AG04449 (cell line): ENCODE measurements at regions not wholly inside any gene's neighbourhood (a gene's known extent, or its start where the extent isn't known, plus 50 kb on each side); places are given as distances from the start of the nearest gene placed in this dataset.

Experiments
- CTCF ChIA-PET: fragments of 350-600 bp; formaldehyde crosslinking; extraction: SDS; loops from one replicate; lab custom pipeline; 2021; ENCODE audit warnings: antibody characterized with exemption; lab: Yijun Ruan, JAX
- POLR2A ChIA-PET: fragments of 400-600, 350-600 bp; formaldehyde crosslinking; extraction: SDS; loops from one replicate; lab custom pipeline; 2020; ENCODE audit warnings: antibody characterized with exemption, inconsistent platforms; lab: Yijun Ruan, JAX
- DNase-seq: peaks from one replicate; pipeline ENCODE4 v3.0.0-alpha.2; 2010; ENCODE audit warnings: low read depth, low spot score
- H3K4me3 ChIP-seq: 2 replicates; pipeline ENCODE4 v1.5.1; 2011; ENCODE audit warnings: low read depth, mild to moderate bottlenecking, control low read depth, low read length
- TF ChIP-seq, protein P1 (sequence below): IDR thresholded peaks from one replicate; pipeline ENCODE4 v1.5.1; 2011; ENCODE audit warnings: mild to moderate bottlenecking, moderate library complexity, low read length, control low read depth, inconsistent platforms; ENCODE audit not compliant: insufficient read depth; ENCODE audit errors: missing control alignments

DNA sequence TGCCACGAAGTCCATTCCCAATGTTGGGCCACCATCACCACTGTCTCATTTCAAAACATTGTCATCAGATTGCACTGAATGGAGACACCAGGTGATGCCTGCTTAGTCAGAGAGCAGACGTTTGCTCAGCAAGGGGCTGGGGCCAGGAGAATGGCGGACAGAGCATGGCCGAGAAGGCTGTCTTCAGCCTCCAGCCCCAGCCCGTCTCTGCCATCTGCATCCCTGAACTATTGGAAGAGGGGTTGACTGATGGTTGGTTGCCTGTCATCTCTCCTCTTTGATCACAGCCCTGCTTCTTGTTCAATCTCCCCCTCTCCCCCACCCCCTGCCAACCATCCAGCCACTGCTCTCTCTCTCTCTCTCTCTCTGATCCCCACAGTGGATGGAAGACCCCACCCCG, 140.9 kb downstream of the SHOX start:
- DNase-seq, result no peak
- no peak overlapping the region for H3K4me3 ChIP-seq
- ChIA-PET POLR2A (no interaction called here), CTCF (no interaction called here)
- TF ChIP-seq, protein P1, sequence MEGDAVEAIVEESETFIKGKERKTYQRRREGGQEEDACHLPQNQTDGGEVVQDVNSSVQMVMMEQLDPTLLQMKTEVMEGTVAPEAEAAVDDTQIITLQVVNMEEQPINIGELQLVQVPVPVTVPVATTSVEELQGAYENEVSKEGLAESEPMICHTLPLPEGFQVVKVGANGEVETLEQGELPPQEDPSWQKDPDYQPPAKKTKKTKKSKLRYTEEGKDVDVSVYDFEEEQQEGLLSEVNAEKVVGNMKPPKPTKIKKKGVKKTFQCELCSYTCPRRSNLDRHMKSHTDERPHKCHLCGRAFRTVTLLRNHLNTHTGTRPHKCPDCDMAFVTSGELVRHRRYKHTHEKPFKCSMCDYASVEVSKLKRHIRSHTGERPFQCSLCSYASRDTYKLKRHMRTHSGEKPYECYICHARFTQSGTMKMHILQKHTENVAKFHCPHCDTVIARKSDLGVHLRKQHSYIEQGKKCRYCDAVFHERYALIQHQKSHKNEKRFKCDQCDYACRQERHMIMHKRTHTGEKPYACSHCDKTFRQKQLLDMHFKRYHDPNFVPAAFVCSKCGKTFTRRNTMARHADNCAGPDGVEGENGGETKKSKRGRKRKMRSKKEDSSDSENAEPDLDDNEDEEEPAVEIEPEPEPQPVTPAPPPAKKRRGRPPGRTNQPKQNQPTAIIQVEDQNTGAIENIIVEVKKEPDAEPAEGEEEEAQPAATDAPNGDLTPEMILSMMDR, result no peak

DNA sequence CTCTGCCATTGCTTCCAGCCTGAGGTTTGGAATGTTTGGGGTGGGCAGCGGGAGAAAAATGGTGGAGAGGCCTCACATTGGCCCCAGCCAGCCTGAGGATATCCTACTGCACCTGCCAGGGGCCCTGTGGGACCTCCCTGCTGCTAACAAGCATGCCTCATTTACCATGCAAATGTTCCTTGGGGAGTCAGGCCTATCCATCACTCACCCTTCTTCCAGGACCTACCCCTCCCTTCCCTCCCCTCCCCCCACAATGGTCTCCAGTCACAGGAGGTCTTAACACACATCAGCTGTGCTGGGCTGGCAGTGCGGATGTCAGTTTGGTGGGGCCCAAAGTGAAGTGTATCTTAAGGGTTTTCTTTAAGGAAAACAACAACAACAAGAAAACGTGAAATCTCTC, 139.2 kb downstream of the SHOX start:
- CTCF ChIA-PET, result no interaction called here
- no peak overlapping the region for H3K4me3 ChIP-seq
- no peak for DNase-seq
- TF ChIP-seq, protein P1, result no peak
- POLR2A ChIA-PET, result no interaction called here

DNA sequence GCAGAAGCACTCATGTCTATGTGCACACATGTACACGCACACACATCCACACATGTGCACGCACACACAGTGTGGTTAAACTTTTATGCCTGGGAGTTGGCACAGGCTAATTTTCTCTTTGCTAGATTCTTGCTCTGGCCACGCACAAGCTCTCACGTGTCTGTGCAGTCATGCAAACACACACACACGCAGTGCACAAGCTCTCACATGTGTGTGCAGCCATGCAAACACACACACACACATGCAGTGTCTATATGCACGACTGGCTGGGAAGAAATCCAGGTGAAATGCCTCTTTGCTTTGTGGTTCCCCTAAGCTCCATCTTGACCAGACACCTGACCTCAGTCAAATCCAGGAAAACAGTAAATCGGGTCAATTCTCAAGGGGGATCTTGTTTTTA, 138.0 kb downstream of the SHOX start:
- POLR2A ChIA-PET, result no interaction called here
- no peak overlapping the region for H3K4me3 ChIP-seq
- DNase-seq, result no peak
- TF ChIP-seq, protein P1, result no peak
- CTCF ChIA-PET, result no interaction called here

DNA sequence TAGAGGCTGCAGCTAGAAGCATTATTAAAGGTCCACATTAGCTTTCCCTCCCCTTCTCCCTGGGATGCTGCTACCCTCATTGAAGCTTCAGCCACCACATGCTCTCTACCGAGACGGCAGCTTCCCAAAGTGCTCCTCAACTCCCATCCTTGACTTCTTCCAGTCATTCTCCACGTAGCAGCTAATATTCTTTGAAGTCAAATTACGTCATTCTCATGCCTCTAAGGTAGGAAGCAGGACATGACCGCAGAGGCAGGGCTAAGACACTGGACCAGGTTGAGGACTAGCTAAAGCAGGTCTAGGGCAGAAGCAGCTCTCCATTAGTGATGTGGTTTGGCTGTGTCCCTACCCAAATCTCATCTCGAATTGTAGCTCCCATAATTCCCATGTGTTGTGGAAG, 128.3 kb downstream of the SHOX start:
- H3K4me3 ChIP-seq, result no peak overlapping the region
- ChIA-PET POLR2A (no interaction called here), CTCF (no interaction called here)
- TF ChIP-seq, protein P1, result no peak
- DNase-seq, result no peak

DNA sequence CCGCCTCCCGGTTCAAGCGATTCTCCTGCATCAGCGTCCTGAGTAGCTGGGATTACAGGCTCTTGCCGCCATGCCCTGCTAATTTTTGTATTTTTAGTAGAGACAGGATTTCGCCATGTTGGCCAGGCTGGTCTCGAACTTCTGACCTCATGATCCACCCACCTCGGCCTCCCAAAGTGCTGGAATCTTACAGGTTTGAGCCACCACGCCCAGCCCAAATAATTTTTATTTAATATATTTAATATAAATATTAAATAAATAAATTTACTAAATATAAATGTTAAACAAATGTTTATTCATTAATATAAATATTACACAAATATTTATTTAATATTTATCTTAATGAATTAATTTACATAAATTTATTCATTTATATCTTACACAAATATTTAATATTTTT, 120.2 kb downstream of the SHOX start:
- no peak for DNase-seq
- H3K4me3 ChIP-seq, result no peak overlapping the region
- ChIA-PET CTCF (no interaction called here), POLR2A (no interaction called here)
- TF ChIP-seq, protein P1, result no peak

DNA sequence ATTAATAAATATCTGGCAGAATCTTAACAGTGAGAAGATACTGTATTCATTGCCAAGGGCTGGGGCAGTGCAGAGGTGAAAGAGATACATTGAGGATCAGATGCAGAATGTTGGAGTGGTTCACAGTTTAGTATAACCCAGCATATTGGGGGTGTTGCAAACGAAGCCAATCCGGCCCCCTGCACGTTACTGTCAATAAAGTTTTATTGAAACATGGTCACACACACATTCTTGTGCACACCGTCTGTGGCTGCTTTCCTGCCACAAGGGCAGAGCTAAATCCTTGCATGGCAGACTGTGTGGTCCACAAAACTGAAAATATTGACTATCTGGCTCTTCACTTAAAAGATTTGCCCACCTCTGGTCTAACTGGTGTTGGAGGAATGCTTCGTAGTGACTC, 119.7 kb downstream of the SHOX start:
- TF ChIP-seq, protein P1, result no peak
- no peak overlapping the region for H3K4me3 ChIP-seq
- ChIA-PET POLR2A (no interaction called here), CTCF (no interaction called here)
- no peak for DNase-seq

DNA sequence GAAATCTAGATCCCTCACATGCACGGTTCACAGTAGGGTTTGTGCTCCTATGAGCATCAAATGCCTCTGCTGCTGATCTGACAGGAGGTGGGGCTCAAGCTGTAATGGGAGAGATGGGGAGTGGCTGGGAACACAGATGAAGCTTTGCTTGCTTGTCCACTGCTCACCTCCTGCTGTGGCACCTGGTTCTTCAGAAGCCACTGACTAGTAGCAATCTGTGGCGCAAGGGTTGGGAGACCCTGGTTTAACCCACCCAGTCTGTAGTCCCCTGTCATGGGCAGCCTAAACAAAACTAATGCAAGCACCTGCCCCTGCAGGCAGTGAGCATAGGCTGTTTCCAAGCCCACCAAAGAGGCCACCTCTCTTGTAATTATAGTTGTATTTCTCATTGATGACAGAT, 116.6 kb downstream of the SHOX start:
- ChIA-PET CTCF (no interaction called here), POLR2A (no interaction called here)
- no peak overlapping the region for H3K4me3 ChIP-seq
- DNase-seq, result no peak
- TF ChIP-seq, protein P1, result no peak
